M059J (cell line): ENCODE measurements at regions not wholly inside any gene's neighbourhood (a gene's known extent, or its start where the extent isn't known, plus 50 kb on each side); places are given as distances from the start of the nearest gene placed in this dataset.
A peak's percentile ranks its signal among the peaks of the same experiment; 100 is the strongest.
"Not testable (repeated sequence)": the region's sequence is repeated elsewhere in the genome, so short reads cannot be mapped to it uniquely, and the experiment has no call there.

Experiments
- DNase-seq: peaks from one replicate; pipeline ENCODE4 v3.0.0-alpha.2; 2012; ENCODE audit warnings: low read depth

- peak; percentile 64 for DNase-seq
Observed at GRCh38 chr13:76014406-76015318, 378.5 kb downstream of the LMO7 start.

GRCh38 chr13:76012091-76012721 is 376.1 kb downstream of the LMO7 start:
- DNase-seq, result peak; percentile 45

GRCh38 chr13:76009267-76009890 is 373.2 kb downstream of the LMO7 start:
- DNase-seq, result peak; percentile 12

- DNase-seq, result no peak
Observed at GRCh38 chr13:76004416-76004815, 368.3 kb downstream of the LMO7 start.

- DNase-seq, result no peak
Observed at GRCh38 chr13:76000131-76000530, 364.0 kb downstream of the LMO7 start.

GRCh38 chr13:75996582-75996981 is 360.5 kb downstream of the LMO7 start:
- DNase-seq, result no peak

- no peak for DNase-seq
Observed at GRCh38 chr13:75995966-75996365, 359.8 kb downstream of the LMO7 start.

- peak; percentile 8 for DNase-seq
Observed at GRCh38 chr13:75993823-75994222, 357.7 kb downstream of the LMO7 start.

GRCh38 chr13:75993241-75993640 is 357.1 kb downstream of the LMO7 start:
- DNase-seq, result no peak

- DNase-seq, result no peak
Observed at GRCh38 chr13:75986818-75987217, 350.7 kb downstream of the LMO7 start.

GRCh38 chr13:75985132-75985531 is 349.0 kb downstream of the LMO7 start:
- DNase-seq, result no peak

GRCh38 chr13:75978818-75979217 is 342.7 kb downstream of the LMO7 start:
- DNase-seq, result no peak

GRCh38 chr13:75968103-75968838 is 332.1 kb downstream of the LMO7 start:
- DNase-seq, result peak; percentile 24

GRCh38 chr13:75963302-75963701 is 327.2 kb downstream of the LMO7 start:
- DNase-seq, result no peak

- no peak for DNase-seq
Observed at GRCh38 chr13:75961911-75962310, 325.8 kb downstream of the LMO7 start.

- no peak for DNase-seq
Observed at GRCh38 chr13:75960538-75960994, 324.4 kb downstream of the LMO7 start.

- DNase-seq, result no peak
Observed at GRCh38 chr13:75959861-75960481, 323.8 kb downstream of the LMO7 start.

GRCh38 chr13:75953589-75953988 is 317.5 kb downstream of the LMO7 start:
- not testable (repeated sequence) for DNase-seq

GRCh38 chr13:75947448-75947847 is 311.3 kb downstream of the LMO7 start:
- DNase-seq, result no peak

GRCh38 chr13:75946536-75947284 is 310.6 kb downstream of the LMO7 start:
- DNase-seq, result no peak
